Endothelial cell of umbilical vein (primary cell): ENCODE measurements at regions not wholly inside any gene's neighbourhood (a gene's known extent, or its start where the extent isn't known, plus 50 kb on each side); places are given as distances from the start of the nearest gene placed in this dataset.

Source experiments
- BruUV-seq: library from RNA; stranded (reverse); fragments of 400-500 nt; replicated peaks from 2 replicates; lab custom pipeline; 2021; lab: Mats Ljungman, UMichigan
- CTCF ChIA-PET: fragments of 300-600, 350-600 bp; sonication (Branson Sonifier 250); formaldehyde crosslinking; loops from one replicate; lab custom pipeline; 2021; ENCODE audit warnings: antibody characterized with exemption, inconsistent platforms; lab: Charles Lee
- POLR2A ChIA-PET: fragments of 300-600, 350-600 bp; sonication (Branson Sonifier 250); formaldehyde crosslinking; loops from one replicate; lab custom pipeline; 2021; ENCODE audit warnings: antibody characterized with exemption, inconsistent platforms; lab: Charles Lee
- DNase-seq: peaks from one replicate; pipeline ENCODE4 v3.0.0-alpha.2; 2011; ENCODE audit warnings: low read depth, low spot score
- FAIRE-seq: peaks from 2 replicates; lab custom pipeline; 2011; peaks lifted over from hg19 to GRCh38; lab: Jason Lieb, UNC
- H2AFZ ChIP-seq: 2 replicates; pipeline ENCODE4 v1.6.0; 2012; ENCODE audit warnings: low read depth, low read length, control low read depth, inconsistent platforms
- H3K27ac ChIP-seq: 2 replicates; pipeline ENCODE4 v1.5.1; 2011; ENCODE audit warnings: low read depth, mild to moderate bottlenecking, control low read depth, low read length, moderate library complexity; ENCODE audit not compliant: insufficient read depth
- H3K27me3 ChIP-seq, 2 experiments: 2 replicates each; pipeline versions ENCODE4 v1.6.0 to v1.6.1; 2011; ENCODE audit warnings: low read length in 2 of 2, mixed read lengths in 1 of 2; ENCODE audit not compliant: control insufficient read depth in 2 of 2, insufficient read depth in 2 of 2
- H3K36me3 ChIP-seq, 2 experiments: 2 replicates in 1 of 2; 3 replicates in 1 of 2; pipeline ENCODE4 v1.5.1; 2011; ENCODE audit warnings: low read length in 2 of 2, mild to moderate bottlenecking in 1 of 2, moderate library complexity in 1 of 2; ENCODE audit not compliant: control insufficient read depth in 2 of 2, insufficient read depth in 2 of 2; ENCODE audit errors: extremely low read depth in 1 of 2
- H3K4me1 ChIP-seq: 3 replicates; pipeline ENCODE4 v1.5.1; 2011; ENCODE audit warnings: mild to moderate bottlenecking, low read length; ENCODE audit not compliant: control insufficient read depth, insufficient read depth; ENCODE audit errors: extremely low read depth
- H3K4me2 ChIP-seq: 2 replicates; pipeline ENCODE4 v1.6.1; 2011; ENCODE audit warnings: low read length, control low read depth, mixed read lengths; ENCODE audit not compliant: insufficient read depth
- H3K4me3 ChIP-seq, 3 experiments: fragments of 200-600 bp in 1 of 3; sonication (generic), shearing (Covaris generic) in 1 of 3; replicated peaks in 1 of 3; 2 replicates each; pipeline ENCODE4 v1.5.1; 2011 to 2016; ENCODE audit warnings: control low read depth in 3 of 3, low read length in 3 of 3, mild to moderate bottlenecking in 2 of 3, inconsistent platforms in 1 of 3, low read depth in 1 of 3, moderate library complexity in 1 of 3; ENCODE audit not compliant: insufficient read depth in 1 of 3
- H3K79me2 ChIP-seq: 2 replicates; pipeline ENCODE4 v1.6.0; 2012; ENCODE audit warnings: low read length, inconsistent platforms; ENCODE audit not compliant: control insufficient read depth, insufficient read depth
- H3K9ac ChIP-seq: replicated peaks from 2 replicates; pipeline ENCODE3; 2011; ENCODE audit warnings: low read length, control low read depth; ENCODE audit not compliant: insufficient read depth; ENCODE audit errors: extremely low read depth
- H3K9me1 ChIP-seq: replicated peaks from 3 replicates; pipeline ENCODE4 v1.6.0; 2011; ENCODE audit warnings: mild to moderate bottlenecking, low read length; ENCODE audit not compliant: control insufficient read depth, insufficient read depth; ENCODE audit errors: extremely low read depth
- H3K9me3 ChIP-seq: replicated peaks from 2 replicates; pipeline ENCODE4 v1.5.1; 2012; ENCODE audit warnings: low read length, inconsistent platforms; ENCODE audit not compliant: control insufficient read depth, insufficient read depth
- H4K20me1 ChIP-seq: replicated peaks from 2 replicates; pipeline ENCODE3; 2011; ENCODE audit warnings: mild to moderate bottlenecking, low read length; ENCODE audit not compliant: control insufficient read depth, insufficient read depth; ENCODE audit errors: extremely low read depth
- EZH2 ChIP-seq: IDR thresholded peaks from 2 replicates; pipeline ENCODE4 v1.6.1; 2012; ENCODE audit warnings: borderline replicate concordance, low read depth, mild to moderate bottlenecking, moderate library complexity, low read length, inconsistent platforms; ENCODE audit not compliant: severe bottlenecking
- FOS ChIP-seq: IDR thresholded peaks from 2 replicates; pipeline ENCODE4 v1.6.1; 2011; ENCODE audit warnings: mild to moderate bottlenecking, low read length, moderate library complexity, borderline replicate concordance; ENCODE audit not compliant: insufficient read depth
- GATA2 ChIP-seq: IDR thresholded peaks from 2 replicates; pipeline ENCODE4 v1.7.0; 2011; ENCODE audit warnings: low read depth, mild to moderate bottlenecking, moderate library complexity, mixed read lengths, low read length; ENCODE audit not compliant: insufficient read length, insufficient read depth
- JUN ChIP-seq: IDR thresholded peaks from 2 replicates; pipeline ENCODE4 v1.6.1; 2011; ENCODE audit warnings: borderline replicate concordance, low read depth; ENCODE audit not compliant: insufficient read length, insufficient read depth
- MYC ChIP-seq: IDR thresholded peaks from one replicate; pipeline ENCODE4 v1.6.1; 2011; ENCODE audit warnings: mild to moderate bottlenecking, low read depth, low read length
- POLR2A ChIP-seq: IDR thresholded peaks from 2 replicates; pipeline ENCODE4 v1.6.1; 2012; ENCODE audit warnings: low read depth, mild to moderate bottlenecking, control low read depth, low read length
- POLR2AphosphoS5 ChIP-seq: IDR thresholded peaks from 2 replicates; pipeline ENCODE4 v1.6.1; 2012; ENCODE audit warnings: low read depth, mild to moderate bottlenecking, control low read depth, low read length, moderate library complexity; ENCODE audit not compliant: insufficient read depth
- dilution Hi-C: fragments of 300-500 bp; cut with MboI; formaldehyde crosslinking; loops from one replicate; pipeline ENCODE4 v1.15.0; 2019; ENCODE audit warnings: low sequenced_read_pairs; ENCODE audit not compliant: extremely low pct_ligation_motif_present
- intact Hi-C: fragments of 100-400 bp; cut with micrococcal nuclease; formaldehyde crosslinking; loops from one replicate; pipeline ENCODE4 v1.10.0; 2022
- TF ChIP-seq, protein P1 (sequence below): IDR thresholded peaks from 2 replicates; pipeline ENCODE4 v1.6.1; 2011; ENCODE audit not compliant: insufficient read depth, insufficient read length
- TF ChIP-seq, protein P2 (sequence below), 2 donors: IDR thresholded peaks; 1 replicate in 1 of 2; 2 replicates in 1 of 2; pipeline ENCODE4 v1.5.1; 2011; ENCODE audit warnings: low read length in 2 of 2, mild to moderate bottlenecking in 2 of 2, moderate library complexity in 2 of 2, control low read depth in 1 of 2, inconsistent platforms in 1 of 2, low read depth in 1 of 2; ENCODE audit not compliant: insufficient read depth in 1 of 2; ENCODE audit errors: extremely low read depth in 1 of 2

DNA sequence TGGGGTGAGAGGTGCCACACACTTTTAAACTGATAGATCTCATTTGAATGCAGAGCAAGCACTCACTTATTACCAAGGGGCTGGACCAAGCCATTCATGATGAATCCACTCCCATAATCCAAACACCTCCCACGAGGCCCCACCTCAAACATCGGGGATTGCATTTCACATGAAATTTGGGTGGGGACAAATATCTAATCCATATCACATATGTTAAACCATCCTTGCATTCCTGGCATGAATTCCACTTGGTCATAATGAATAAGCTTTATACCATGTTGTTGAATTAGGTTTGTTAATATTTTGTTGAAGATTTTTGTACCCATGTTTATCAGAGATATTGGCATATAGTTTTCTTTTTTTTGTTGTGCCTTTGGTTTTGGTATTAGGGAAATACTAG, 1198.7 kb upstream of the ATXN8OS start:
- no peaks in the 10 kb centered on the region for H3K79me2 ChIP-seq
- no peak overlapping the region for H3K9ac ChIP-seq
- intact Hi-C loops: no loop called here
- H3K27ac ChIP-seq: no peak overlapping the region
- H3K36me3 ChIP-seq: no peaks in the 10 kb centered on the region
- ChIA-PET POLR2A (no interaction called here), CTCF (no interaction called here)
- no peaks in the 10 kb centered on the region for H3K9me1 ChIP-seq
- dilution Hi-C loops: no loop called here
- no peak overlapping the region for H3K4me2 ChIP-seq
- DNase-seq (no peak), FAIRE-seq (no peak)
- TF ChIP-seq POLR2A (no peak), GATA2 (no peak), MYC (no peak), JUN (no peak), FOS (no peak), EZH2 (no peak), POLR2AphosphoS5 (no peak)
- TF ChIP-seq, protein P1, sequence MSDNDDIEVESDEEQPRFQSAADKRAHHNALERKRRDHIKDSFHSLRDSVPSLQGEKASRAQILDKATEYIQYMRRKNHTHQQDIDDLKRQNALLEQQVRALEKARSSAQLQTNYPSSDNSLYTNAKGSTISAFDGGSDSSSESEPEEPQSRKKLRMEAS: no peak
- TF ChIP-seq, protein P2, sequence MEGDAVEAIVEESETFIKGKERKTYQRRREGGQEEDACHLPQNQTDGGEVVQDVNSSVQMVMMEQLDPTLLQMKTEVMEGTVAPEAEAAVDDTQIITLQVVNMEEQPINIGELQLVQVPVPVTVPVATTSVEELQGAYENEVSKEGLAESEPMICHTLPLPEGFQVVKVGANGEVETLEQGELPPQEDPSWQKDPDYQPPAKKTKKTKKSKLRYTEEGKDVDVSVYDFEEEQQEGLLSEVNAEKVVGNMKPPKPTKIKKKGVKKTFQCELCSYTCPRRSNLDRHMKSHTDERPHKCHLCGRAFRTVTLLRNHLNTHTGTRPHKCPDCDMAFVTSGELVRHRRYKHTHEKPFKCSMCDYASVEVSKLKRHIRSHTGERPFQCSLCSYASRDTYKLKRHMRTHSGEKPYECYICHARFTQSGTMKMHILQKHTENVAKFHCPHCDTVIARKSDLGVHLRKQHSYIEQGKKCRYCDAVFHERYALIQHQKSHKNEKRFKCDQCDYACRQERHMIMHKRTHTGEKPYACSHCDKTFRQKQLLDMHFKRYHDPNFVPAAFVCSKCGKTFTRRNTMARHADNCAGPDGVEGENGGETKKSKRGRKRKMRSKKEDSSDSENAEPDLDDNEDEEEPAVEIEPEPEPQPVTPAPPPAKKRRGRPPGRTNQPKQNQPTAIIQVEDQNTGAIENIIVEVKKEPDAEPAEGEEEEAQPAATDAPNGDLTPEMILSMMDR (IDR thresholded peaks at IDR 0.05; ENCODE audit: extremely low read depth in 1 of 2, insufficient read depth in 1 of 2, low read depth in 1 of 2, low read length in 2 of 2): no peak
- no peaks in the 10 kb centered on the region for H3K4me1 ChIP-seq
- no peaks in the 10 kb centered on the region for H4K20me1 ChIP-seq
- H3K27me3 ChIP-seq: no peaks in the 10 kb centered on the region
- BruUV-seq: no TSS peak
- no peaks in the 10 kb centered on the region for H3K9me3 ChIP-seq
- no peak overlapping the region for H2AFZ ChIP-seq
- no peak overlapping the region for H3K4me3 ChIP-seq
